HCT116 (cell line): ENCODE measurements at regions not wholly inside any gene's neighbourhood (a gene's known extent, or its start where the extent isn't known, plus 50 kb on each side); places are given as distances from the start of the nearest gene placed in this dataset.

ENCODE experiments used
- ATAC-seq: fragments of 200-7000 bp; cut with Tn5 transposase; 2 replicates; pipeline ENCODE4 v1.9.1; 2020; ENCODE audit warnings: mild to moderate bottlenecking, moderate library complexity
- BruUV-seq: library from RNA; stranded (reverse); fragments of 400-500 nt; replicated peaks from 2 replicates; lab custom pipeline; 2021; lab: Mats Ljungman, UMichigan
- CTCF ChIA-PET: fragments of 300-600 bp; sonication (Branson Sonifier 250); formaldehyde crosslinking; loops from one replicate; lab custom pipeline; 2021; ENCODE audit warnings: antibody characterized with exemption; lab: Charles Lee
- POLR2A ChIA-PET: fragments of 300-600, 350-600 bp; sonication (Branson Sonifier 250); formaldehyde crosslinking; loops from one replicate; lab custom pipeline; 2021; ENCODE audit warnings: antibody characterized with exemption; lab: Charles Lee
- RAD21 ChIA-PET, 2 experiments: fragments of 300-600 bp; sonication (Branson Sonifier 250); formaldehyde crosslinking; loops; one replicate each; lab custom pipeline; 2023; ENCODE audit warnings: low total read pairs in 2 of 2; ENCODE audit not compliant: uncharacterized antibody in 2 of 2, unreplicated experiment in 2 of 2, low non-redundant PET in 1 of 2; lab: Charles Lee
- DNase-seq: peaks from one replicate; pipeline ENCODE4 v3.0.0-alpha.2; 2010; ENCODE audit warnings: low read depth, low spot score
- H2AFZ ChIP-seq: fragments of 200-600 bp; shearing (Covaris generic), sonication (generic); 2 replicates; pipeline ENCODE4 v1.6.1; 2017; ENCODE audit warnings: low read depth, mixed run types, mixed read lengths, antibody characterized with exemption, low read length; ENCODE audit not compliant: poor library complexity, severe bottlenecking
- H3K27ac ChIP-seq: 2 replicates; pipeline ENCODE4 v1.5.1; 2012; ENCODE audit warnings: low read depth, low read length
- H3K27me3 ChIP-seq: fragments of 200-600 bp; sonication (generic); 2 replicates; pipeline ENCODE4 v1.6.1; 2016; ENCODE audit warnings: mixed run types, low read length, mixed read lengths; ENCODE audit not compliant: insufficient read depth
- H3K36me3 ChIP-seq, 2 experiments: fragments of 200-500 bp in 1 of 2; fragments of 200-600 bp in 1 of 2; sonication (Bioruptor generic) in 1 of 2; sonication (generic) in 1 of 2; 2 replicates each; pipeline versions ENCODE4 v1.5.1 to v1.6.1; 2014 to 2016; ENCODE audit warnings: low read length in 2 of 2, inconsistent platforms in 1 of 2, mixed read lengths in 1 of 2, mixed run types in 1 of 2; ENCODE audit not compliant: insufficient read depth in 2 of 2, control insufficient read depth in 1 of 2
- H3K4me1 ChIP-seq, 2 experiments: fragments of 200-600 bp in 1 of 2; sonication (generic) in 1 of 2; 2 replicates each; pipeline versions ENCODE4 v1.5.1 to v1.6.1; 2012 to 2017; ENCODE audit warnings: low read length in 2 of 2, inconsistent platforms in 1 of 2, mild to moderate bottlenecking in 1 of 2, mixed read lengths in 1 of 2, mixed run types in 1 of 2, moderate library complexity in 1 of 2; ENCODE audit not compliant: insufficient read depth in 2 of 2, control insufficient read depth in 1 of 2
- H3K4me2 ChIP-seq: fragments of 200-600 bp; sonication (generic); 2 replicates; pipeline ENCODE4 v1.6.1; 2017; ENCODE audit warnings: mixed run types, low read length, mixed read lengths
- H3K4me3 ChIP-seq, 2 experiments: fragments of 200-600 bp in 1 of 2; sonication (generic) in 1 of 2; replicated peaks in 1 of 2; 2 replicates each; pipeline ENCODE4 v1.5.1; 2011 to 2016; ENCODE audit warnings: low read length in 2 of 2, control low read depth in 1 of 2, low read depth in 1 of 2, mild to moderate bottlenecking in 1 of 2, mixed read lengths in 1 of 2, mixed run types in 1 of 2
- H3K79me2 ChIP-seq: fragments of 200-600 bp; sonication (generic); 2 replicates; pipeline ENCODE4 v1.6.1; 2017; ENCODE audit warnings: mild to moderate bottlenecking, mixed run types, low read length, moderate library complexity, mixed read lengths; ENCODE audit not compliant: insufficient read depth
- H3K9ac ChIP-seq: fragments of 200-600 bp; sonication (generic); 2 replicates; pipeline ENCODE4 v1.6.1; 2016; ENCODE audit warnings: low read length, mixed read lengths
- H3K9me2 ChIP-seq: fragments of 200-600 bp; sonication (generic), shearing (Covaris generic); 2 replicates; pipeline ENCODE4 v1.6.1; 2017; ENCODE audit warnings: mixed run types, mild to moderate bottlenecking, moderate library complexity; ENCODE audit not compliant: insufficient read depth
- H3K9me3 ChIP-seq, 2 experiments: fragments of 200-500 bp in 1 of 2; fragments of 200-600 bp in 1 of 2; sonication (Bioruptor generic) in 1 of 2; sonication (generic) in 1 of 2; 2 replicates each; pipeline ENCODE4 v1.6.1; 2014 to 2017; ENCODE audit warnings: low read length in 2 of 2, mixed read lengths in 2 of 2, inconsistent platforms in 1 of 2, low read depth in 1 of 2, mild to moderate bottlenecking in 1 of 2, mixed run types in 1 of 2, moderate library complexity in 1 of 2; ENCODE audit not compliant: control insufficient read depth in 1 of 2, insufficient read depth in 1 of 2
- H4K20me1 ChIP-seq: fragments of 200-600 bp; sonication (generic), shearing (Covaris generic); 2 replicates; pipeline ENCODE4 v1.6.1; 2017; ENCODE audit warnings: mixed run types, mild to moderate bottlenecking, moderate library complexity; ENCODE audit not compliant: insufficient read depth
- ATF3 ChIP-seq: IDR thresholded peaks from 2 replicates; pipeline ENCODE4 v1.6.1; 2012
- CBX3 ChIP-seq: IDR thresholded peaks from 2 replicates; pipeline ENCODE4 v1.6.1; 2012; ENCODE audit warnings: low read depth
- CEBPB ChIP-seq: IDR thresholded peaks from 2 replicates; pipeline ENCODE4 v1.6.1; 2012; ENCODE audit warnings: low read depth
- CTCF ChIP-seq, 3 experiments: fragments of 200-600 bp in 1 of 3; sonication (generic) in 1 of 3; IDR thresholded peaks in 2 of 3; conservative IDR thresholded peaks in 1 of 3; 2 replicates each; pipeline ENCODE4 v1.5.1; 2012 to 2017; ENCODE audit warnings: low read depth in 2 of 3, low read length in 2 of 3, antibody characterized with exemption in 1 of 3, borderline replicate concordance in 1 of 3, control low read depth in 1 of 3, mild to moderate bottlenecking in 1 of 3, mixed read lengths in 1 of 3, mixed run types in 1 of 3, moderate library complexity in 1 of 3; ENCODE audit not compliant: insufficient read depth in 1 of 3
- EGR1 ChIP-seq: IDR thresholded peaks from 2 replicates; pipeline ENCODE4 v1.6.1; 2012; ENCODE audit warnings: low read depth
- ELF1 ChIP-seq: IDR thresholded peaks from 2 replicates; pipeline ENCODE4 v1.6.1; 2012; ENCODE audit warnings: low read depth, borderline replicate concordance
- EZH2 ChIP-seq: fragments of 200-600 bp; sonication (generic); IDR thresholded peaks from 2 replicates; pipeline ENCODE4 v1.6.1; 2017; ENCODE audit warnings: antibody characterized with exemption, mixed run types
- FOSL1 ChIP-seq: IDR thresholded peaks from 2 replicates; pipeline ENCODE4 v1.6.1; 2012; ENCODE audit warnings: low read depth
- JUND ChIP-seq: IDR thresholded peaks from 2 replicates; pipeline ENCODE4 v1.6.1; 2012
- MAX ChIP-seq: IDR thresholded peaks from 2 replicates; pipeline ENCODE4 v1.6.1; 2012
- POLR2A ChIP-seq: IDR thresholded peaks from 2 replicates; pipeline ENCODE4 v1.7.0; 2011; ENCODE audit warnings: borderline replicate concordance; ENCODE audit not compliant: insufficient read depth, insufficient read length; ENCODE audit errors: extremely low read depth
- POLR2AphosphoS5 ChIP-seq: IDR thresholded peaks from 2 replicates; pipeline ENCODE4 v1.6.1; 2011; ENCODE audit warnings: mild to moderate bottlenecking, low read depth, low read length, moderate library complexity
- REST ChIP-seq: IDR thresholded peaks from 2 replicates; pipeline ENCODE4 v1.6.1; 2012; ENCODE audit warnings: low read depth
- SIN3A ChIP-seq: IDR thresholded peaks from 2 replicates; pipeline ENCODE4 v1.6.1; 2012; ENCODE audit warnings: low read depth
- SP1 ChIP-seq: IDR thresholded peaks from 2 replicates; pipeline ENCODE4 v1.6.1; 2012; ENCODE audit warnings: low read depth
- SRF ChIP-seq: IDR thresholded peaks from 2 replicates; pipeline ENCODE4 v1.6.1; 2012; ENCODE audit warnings: low read depth
- TCF7L2 ChIP-seq: IDR thresholded peaks from 2 replicates; pipeline ENCODE4 v1.7.0; 2011; ENCODE audit warnings: borderline replicate concordance, inconsistent platforms; ENCODE audit not compliant: insufficient read depth, insufficient read length; ENCODE audit errors: extremely low read depth
- YY1 ChIP-seq: IDR thresholded peaks from 2 replicates; pipeline ENCODE4 v1.6.1; 2011; ENCODE audit warnings: low read length, low read depth, moderate library complexity, mild to moderate bottlenecking; ENCODE audit not compliant: insufficient replicate concordance; ENCODE audit errors: extremely low read depth
- ZBTB33 ChIP-seq: IDR thresholded peaks from 2 replicates; pipeline ENCODE4 v1.6.1; 2011; ENCODE audit warnings: mild to moderate bottlenecking, low read length, moderate library complexity; ENCODE audit not compliant: insufficient replicate concordance; ENCODE audit errors: extremely low read depth
- ZFX ChIP-seq: fragments of 450-650 bp; IDR thresholded peaks from 2 replicates; pipeline ENCODE4 v1.6.1; 2017
- ZNF274 ChIP-seq: fragments of 200-500 bp; sonication (Bioruptor generic); IDR thresholded peaks from 2 replicates; pipeline ENCODE4 v1.6.1; 2014; ENCODE audit warnings: mild to moderate bottlenecking, low read depth, low read length, inconsistent platforms
- intact Hi-C: fragments of 100-400 bp; cut with micrococcal nuclease; formaldehyde crosslinking; loops from 2 replicates; pipeline ENCODE4 v1.10.0; 2022

GRCh38 chr6:12483712-12484111 is 193.6 kb downstream of the EDN1 start:
- BruUV-seq: no TSS peak
- Histone ChIP-seq H3K27ac (no peak overlapping the region; the same call in 1 of the 2 replicates), H3K36me3 (no peaks in the 10 kb centered on the region), H3K9ac (no peak overlapping the region), H2AFZ (peak overlapping the region; percentile 69), H4K20me1 (no peaks in the 10 kb centered on the region), H3K4me2 (peak overlapping the region; percentile 63), H3K4me1 (peaks cover 10 to 31% of the 10 kb centered on the region in 2 experiments), H3K4me3 (peak overlapping the region in 1 of 2 experiments; percentile 32; a peak in 2 of 4 replicates), H3K27me3 (no peaks in the 10 kb centered on the region), H3K9me2 (no peaks in the 10 kb centered on the region), H3K9me3 (no peaks in the 10 kb centered on the region), H3K79me2 (no peaks in the 10 kb centered on the region)
- POLR2A ChIA-PET: no interaction called here
- CTCF ChIA-PET: interaction anchor here (1.5 to 3.5 kb wide), 5 partner anchors 17 to 194 kb away, joined by 4 to 22 read pairs (median 7); partner anchors contain the start of gene EDN1
- ATAC-seq (peak; percentile 85), DNase-seq (peak; percentile 77)
- RAD21 ChIA-PET: no interaction called here
- intact Hi-C loops: loop anchor here (5.0 kb wide), 1 partner anchor 191 kb away; the partner anchor contains the start of gene EDN1
- TF ChIP-seq POLR2AphosphoS5 (peak; percentile 46; the same call in 1 of the 2 replicates), SP1 (peak; percentile 81), ELF1 (peak; percentile 39), EZH2 (no peak), ATF3 (no peak), EGR1 (no peak), CEBPB (no peak; the same call in 1 of the 2 replicates), ZFX (no peak), CBX3 (peak; percentile 84), TCF7L2 (no peak), CTCF (IDR thresholded peaks at IDR 0.05 in 2 of 3, conservative IDR thresholded peaks at IDR 0.05 in 1 of 3; ENCODE audit: borderline replicate concordance in 1 of 3, insufficient read depth in 1 of 3, low read depth in 2 of 3, low read length in 2 of 3) (no peak), POLR2A (no peak), SRF (peak; percentile 71; the same call in 1 of the 2 replicates), MAX (peak; percentile 71), FOSL1 (peak; percentile 93), REST (no peak), ZNF274 (no peak), ZBTB33 (no peak), YY1 (no peak), SIN3A (peak; percentile 54; the same call in 1 of the 2 replicates), JUND (peak; percentile 85)
